Retinal pigment epithelial cell (primary cell): ENCODE measurements at regions not wholly inside any gene's neighbourhood (a gene's known extent, or its start where the extent isn't known, plus 50 kb on each side); places are given as distances from the start of the nearest gene placed in this dataset.
A peak's percentile ranks its signal among the peaks of the same experiment; 100 is the strongest.

ENCODE experiments used
- DNase-seq: peaks from one replicate; pipeline ENCODE4 v3.0.0-alpha.2; 2010; ENCODE audit warnings: low read depth
- H3K4me3 ChIP-seq: 2 replicates; pipeline ENCODE4 v1.5.1; 2011; ENCODE audit warnings: mild to moderate bottlenecking, low read length, control low read depth, moderate library complexity
- CTCF ChIP-seq: conservative IDR thresholded peaks from 2 replicates; pipeline ENCODE4 v1.5.1; 2011; ENCODE audit warnings: low read depth, low read length, control low read depth, inconsistent platforms

- no peak for DNase-seq
- peak overlapping the region; percentile 64 for H3K4me3 ChIP-seq
- TF ChIP-seq CTCF, result no peak
These were observed 114.8 kb upstream of the SERTAD2 start for GRCh38 chr2:64768491-64769005.

GRCh38 chr2:64769392-64770044 is 115.8 kb upstream of the SERTAD2 start:
- H3K4me3 ChIP-seq, result no peak overlapping the region
- TF ChIP-seq CTCF, result no peak
- no peak for DNase-seq

GRCh38 chr2:64770137-64770780 is 116.5 kb upstream of the SERTAD2 start:
- no peak for DNase-seq
- H3K4me3 ChIP-seq, result no peak overlapping the region
- TF ChIP-seq CTCF, result no peak

DNA sequence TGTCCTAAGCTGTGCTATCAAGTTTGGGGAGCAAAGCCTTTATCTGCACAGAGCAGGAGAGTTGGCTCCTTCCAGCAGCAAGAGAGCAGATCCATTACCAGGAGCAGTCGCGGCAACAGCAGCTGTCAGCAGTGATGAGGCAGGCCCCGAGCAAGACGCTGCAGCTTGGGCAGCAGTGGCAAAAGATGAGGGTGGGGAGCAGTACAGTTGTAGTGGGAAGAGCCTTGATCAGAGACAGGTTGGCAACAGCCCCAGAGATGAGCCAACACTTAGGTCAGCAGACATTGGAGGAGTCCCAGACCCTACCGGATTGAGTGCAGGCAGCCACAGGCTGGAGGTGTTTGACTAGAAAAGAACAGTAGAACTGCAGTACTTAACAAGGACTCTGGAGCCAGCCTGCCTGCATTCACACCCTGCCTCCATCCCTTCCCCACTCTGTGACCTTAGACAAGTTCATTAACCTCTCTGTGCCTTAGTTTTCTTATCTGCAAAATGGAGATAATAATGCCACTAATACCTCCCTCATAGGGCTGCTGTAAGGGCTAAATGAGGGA is 117.1 kb upstream of the SERTAD2 start:
- no peak for TF ChIP-seq CTCF
- no peak overlapping the region for H3K4me3 ChIP-seq
- no peak for DNase-seq

DNA sequence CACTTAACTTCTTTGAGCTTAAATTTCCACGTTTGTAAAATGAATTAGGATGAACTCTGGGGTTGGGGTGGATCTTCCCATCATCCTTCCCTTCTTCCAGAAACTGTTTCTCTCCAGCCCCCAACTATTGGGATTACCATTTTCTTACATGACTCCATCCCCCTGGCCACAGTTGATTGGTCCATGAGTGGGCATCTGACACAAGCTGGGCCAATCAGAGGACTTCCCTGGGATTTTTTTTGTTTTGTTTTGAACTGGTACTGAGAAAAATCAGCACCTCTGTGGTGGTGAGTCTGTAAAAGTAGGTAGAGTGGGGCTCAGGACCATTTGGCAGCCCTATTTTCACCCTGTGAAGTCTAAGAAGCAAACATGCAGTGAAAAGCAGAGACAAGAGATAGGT is 118.0 kb upstream of the SERTAD2 start:
- DNase-seq, result no peak
- no peak for TF ChIP-seq CTCF
- H3K4me3 ChIP-seq, result no peak overlapping the region

GRCh38 chr2:64773461-64774118 is 119.9 kb upstream of the SERTAD2 start:
- TF ChIP-seq CTCF, result no peak
- H3K4me3 ChIP-seq, result peak overlapping the region; percentile 47
- DNase-seq, result peak; percentile 78
